GM19023 (cell line): ENCODE measurements at regions not wholly inside any gene's neighbourhood (a gene's known extent, or its start where the extent isn't known, plus 50 kb on each side); places are given as distances from the start of the nearest gene placed in this dataset.
"Not testable (repeated sequence)": the region's sequence is repeated elsewhere in the genome, so short reads cannot be mapped to it uniquely, and the experiment has no call there.

Experiments
- ATAC-seq: cut with Tn5 transposase; IDR thresholded peaks from one replicate; pipeline ENCODE4 v1.9.1; 2021; ENCODE audit warnings: mild to moderate bottlenecking, moderate library complexity; ENCODE audit not compliant: unreplicated experiment

DNA sequence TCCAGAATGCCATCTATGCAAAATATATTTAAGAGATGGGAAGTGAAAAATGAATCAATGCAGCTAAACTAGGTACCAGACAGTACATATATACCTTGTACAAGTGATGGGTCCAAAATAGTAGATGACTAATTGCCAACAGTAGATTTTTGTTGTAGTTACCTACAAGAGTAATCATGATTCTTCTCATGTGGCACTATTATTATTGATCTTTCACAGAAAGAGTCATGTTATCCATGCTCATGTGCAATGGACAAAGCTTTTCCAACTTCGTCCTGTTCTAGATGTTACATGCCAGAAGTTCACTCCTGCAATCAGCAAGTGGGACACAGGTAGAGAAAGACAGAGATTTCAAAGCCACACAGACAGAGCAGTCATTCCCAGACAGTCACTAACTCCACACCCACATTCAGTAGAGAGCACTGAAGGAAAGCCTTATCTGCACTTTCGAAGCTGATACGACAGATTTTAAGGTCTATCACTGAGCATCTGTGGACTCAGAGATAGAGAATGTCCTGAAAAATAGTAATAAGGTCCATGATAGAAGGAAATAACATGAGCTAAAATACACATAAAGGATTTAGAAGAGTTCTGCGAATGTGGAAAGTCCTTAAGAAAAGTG, 101.6 kb upstream of the ITPRID2 start:
- ATAC-seq: peak; percentile 26

GRCh38 chr2:181790716-181791649, 100.5 kb upstream of the ITPRID2 start:
- ATAC-seq: peak; percentile 93

GRCh38 chr2:181792906-181793305, 98.6 kb upstream of the ITPRID2 start:
- ATAC-seq: no peak

DNA sequence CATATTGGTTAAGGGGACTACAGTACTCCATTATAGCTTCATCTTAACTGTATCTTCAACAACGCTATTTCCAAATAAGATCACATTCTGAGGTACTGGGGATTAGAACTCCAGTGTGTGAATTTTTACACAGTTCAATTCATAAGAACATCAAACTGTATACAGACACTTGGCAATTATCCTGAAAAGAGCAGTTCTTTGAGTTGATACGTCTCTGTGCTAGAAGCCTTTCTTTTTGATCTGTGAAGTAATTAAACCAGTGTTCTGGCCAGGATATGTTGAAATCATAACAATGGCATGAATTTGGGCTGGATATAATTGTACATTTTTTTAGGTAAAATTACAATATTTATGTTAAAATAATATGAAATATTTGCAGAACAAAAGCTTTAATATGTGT, 93.5 kb upstream of the ITPRID2 start:
- no peak for ATAC-seq

GRCh38 chr2:181802300-181802699, 89.2 kb upstream of the ITPRID2 start:
- not testable (repeated sequence) for ATAC-seq

- not testable (repeated sequence) for ATAC-seq
These were observed 87.4 kb upstream of the ITPRID2 start for GRCh38 chr2:181803903-181804799.

DNA sequence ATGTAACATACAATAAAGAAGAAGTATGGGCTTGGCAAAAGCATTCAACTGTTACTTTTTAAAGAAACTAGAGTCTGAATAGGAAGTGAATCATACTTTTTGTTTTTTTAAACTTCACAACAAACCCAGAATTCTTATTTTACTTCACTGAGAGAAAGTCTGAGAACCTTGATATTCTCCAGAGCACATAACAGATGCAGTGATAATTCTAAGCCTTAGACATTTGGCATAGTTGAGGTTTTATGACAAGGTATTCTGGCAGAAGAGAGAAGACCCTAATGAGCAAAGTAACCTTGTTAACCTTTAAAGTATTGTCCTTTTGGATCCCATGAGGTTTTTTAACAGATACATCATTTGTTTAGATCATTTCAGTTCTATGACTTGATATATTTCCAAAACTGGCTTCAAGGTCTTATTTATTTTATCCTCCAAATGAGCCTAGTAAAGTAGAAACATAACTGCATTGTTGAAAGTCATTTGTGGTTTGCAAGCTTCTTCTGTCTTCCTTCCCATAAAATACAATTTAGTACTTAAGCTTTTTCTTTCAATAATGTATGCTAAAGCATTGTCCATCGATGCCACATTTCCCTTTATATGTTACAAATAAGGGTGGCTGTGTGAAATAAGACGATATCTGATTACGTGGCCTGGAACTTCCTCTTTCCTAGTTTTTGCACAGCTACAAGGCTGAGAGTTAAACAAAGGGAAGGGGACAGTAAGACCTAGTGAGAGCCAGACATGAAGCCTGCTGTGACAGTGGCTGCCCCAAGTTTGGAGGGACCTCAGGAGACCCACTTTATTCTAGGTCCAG, 86.1 kb upstream of the ITPRID2 start:
- no peak for ATAC-seq

GRCh38 chr2:181806039-181806392, 85.5 kb upstream of the ITPRID2 start:
- ATAC-seq: no peak

DNA sequence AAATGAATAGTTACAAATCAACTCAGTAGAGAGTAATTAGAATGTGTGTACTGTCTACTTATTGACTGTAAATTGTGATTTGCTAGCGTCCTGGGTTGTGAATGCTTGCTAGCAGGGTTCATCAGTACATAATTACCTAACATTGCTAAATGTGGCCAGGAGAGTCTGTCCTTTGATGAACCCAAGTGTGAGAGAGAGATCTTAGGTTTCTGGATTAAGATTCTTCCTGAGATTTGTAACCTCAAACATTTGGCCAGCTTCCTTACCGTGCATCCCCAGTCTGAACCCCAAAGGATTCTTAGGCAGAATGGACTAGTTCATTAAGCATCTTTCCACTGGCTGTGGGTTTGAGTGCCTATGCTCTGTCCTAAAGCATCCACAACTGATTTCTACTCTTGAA, 84.0 kb upstream of the ITPRID2 start:
- ATAC-seq: no peak

DNA sequence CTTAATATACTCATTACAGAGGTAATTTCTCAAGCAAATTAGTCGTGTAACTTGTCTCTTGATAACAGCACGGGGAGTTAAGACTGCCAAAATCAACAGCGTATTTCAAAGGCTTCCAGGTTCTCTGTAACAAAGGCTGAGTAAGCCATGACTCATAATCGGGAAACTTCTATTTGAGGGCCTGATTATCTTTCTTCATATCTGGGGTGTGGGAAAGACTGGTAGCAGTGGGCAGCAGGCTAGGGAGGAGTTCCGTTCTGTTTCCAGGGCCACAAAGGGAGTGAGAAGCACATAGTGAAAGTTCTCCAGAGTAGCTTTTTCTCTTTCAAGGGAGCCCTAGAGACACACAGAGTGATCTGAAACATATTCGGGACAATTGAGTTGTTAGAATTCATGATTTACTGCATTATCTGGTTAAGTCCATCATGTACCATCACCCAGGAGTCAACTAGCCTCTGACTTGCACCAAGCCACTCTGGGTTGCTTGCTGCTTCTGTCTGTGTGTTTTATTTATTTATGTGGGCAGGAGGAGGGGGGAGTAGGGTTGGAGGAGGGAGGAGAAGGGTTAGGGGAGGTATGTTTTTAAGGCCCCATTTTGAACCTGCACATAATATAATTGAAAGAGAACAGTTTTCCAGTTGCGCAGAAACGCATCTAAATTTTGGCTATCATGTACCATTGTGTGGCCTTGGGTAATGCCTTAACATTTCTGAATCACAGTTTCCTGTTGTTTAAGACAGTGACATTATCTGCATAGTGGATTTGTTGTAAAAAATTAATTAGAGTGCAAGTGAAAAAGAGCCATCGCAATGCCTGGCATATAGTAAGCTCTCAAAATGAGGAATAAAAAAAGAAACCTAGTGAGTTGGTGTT, 80.5 kb upstream of the ITPRID2 start:
- ATAC-seq: no peak

- ATAC-seq: no peak
These were observed 79.3 kb upstream of the ITPRID2 start for GRCh38 chr2:181812106-181812743.

- no peak for ATAC-seq
These were observed 77.5 kb upstream of the ITPRID2 start for GRCh38 chr2:181814057-181814491.

DNA sequence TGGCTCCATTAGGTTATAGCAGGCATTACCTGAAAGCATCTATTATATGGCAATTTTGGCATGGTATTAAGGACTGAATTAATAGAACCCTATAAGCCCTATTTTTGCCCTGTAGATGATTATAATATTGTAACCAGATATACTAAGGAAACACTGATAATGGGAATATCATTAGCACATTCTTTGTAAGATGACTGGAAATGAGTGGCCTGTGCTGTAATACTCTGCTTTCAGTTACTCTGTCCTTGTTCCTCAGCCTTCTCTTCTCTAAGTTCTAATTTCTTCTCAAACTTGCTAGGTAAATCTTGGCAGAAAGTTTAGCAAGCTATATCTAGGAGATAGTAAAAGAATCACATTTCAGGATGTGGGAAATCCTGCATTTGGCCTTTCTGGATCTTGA, 74.0 kb upstream of the ITPRID2 start:
- ATAC-seq: no peak

DNA sequence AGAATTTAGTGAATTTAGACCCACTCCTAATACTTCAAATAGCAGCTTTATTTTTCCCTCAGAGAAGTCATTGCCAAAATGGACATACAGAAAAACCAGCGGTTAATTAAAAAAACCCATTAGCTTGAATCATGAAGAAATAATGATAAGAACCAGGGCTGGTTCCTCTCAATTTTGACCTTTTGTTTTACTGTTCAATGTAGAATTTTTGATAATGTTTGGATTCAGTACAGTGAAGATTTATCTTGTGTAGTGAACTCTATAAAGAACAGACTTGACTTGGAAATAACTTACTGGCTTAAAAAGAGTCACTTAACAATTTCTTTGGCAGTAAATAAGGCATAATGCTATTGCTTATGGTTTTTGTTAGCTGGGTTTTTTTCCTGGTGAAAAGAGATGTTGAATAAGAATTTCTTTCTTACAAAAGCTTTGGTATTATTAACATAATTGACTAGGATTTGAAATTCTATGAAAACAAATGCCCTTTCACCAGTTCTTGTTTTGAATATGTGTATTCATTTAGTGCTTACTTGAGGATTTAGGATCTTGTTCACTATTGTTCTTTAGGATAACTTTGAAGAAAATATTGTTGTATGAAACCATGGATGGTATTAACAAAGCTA, 73.4 kb upstream of the ITPRID2 start:
- ATAC-seq: no peak

- no peak for ATAC-seq
These were observed 72.7 kb upstream of the ITPRID2 start for GRCh38 chr2:181818840-181819239.

GRCh38 chr2:181821049-181821448, 70.5 kb upstream of the ITPRID2 start:
- no peak for ATAC-seq

DNA sequence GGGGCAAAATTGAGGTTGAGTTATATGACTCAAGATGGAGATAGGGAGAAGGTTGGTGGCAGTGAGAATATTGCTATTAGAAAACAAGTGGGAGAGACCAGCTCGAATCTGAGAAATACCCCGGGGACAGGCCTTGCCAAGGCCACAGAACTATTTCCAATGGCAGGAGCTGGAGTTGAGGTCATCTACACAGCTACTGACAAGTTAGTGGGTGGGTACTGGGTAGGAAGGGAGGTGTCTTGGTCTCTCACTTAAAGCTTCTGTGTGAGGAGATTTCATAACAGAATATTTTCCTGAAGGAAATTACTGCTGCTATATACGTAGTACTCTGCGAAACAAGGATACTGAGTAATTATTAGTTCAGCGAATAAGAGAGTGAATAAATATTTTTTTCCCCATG, 69.4 kb upstream of the ITPRID2 start:
- no peak for ATAC-seq

- ATAC-seq: no peak
These were observed 68.1 kb upstream of the ITPRID2 start for GRCh38 chr2:181823405-181823804.
